CD4-positive, alpha-beta T cell treated with Interferon gamma for 1 hour (primary cell): ENCODE measurements at regions not wholly inside any gene's neighbourhood (a gene's known extent, or its start where the extent isn't known, plus 50 kb on each side); places are given as distances from the start of the nearest gene placed in this dataset.
A peak's percentile ranks its signal among the peaks of the same experiment; 100 is the strongest.
"Not testable (repeated sequence)": the region's sequence is repeated elsewhere in the genome, so short reads cannot be mapped to it uniquely, and the experiment has no call there.

Source experiments
- DNase-seq: peaks from one replicate; pipeline ENCODE4 v3.0.0-alpha.2; 2020

DNA sequence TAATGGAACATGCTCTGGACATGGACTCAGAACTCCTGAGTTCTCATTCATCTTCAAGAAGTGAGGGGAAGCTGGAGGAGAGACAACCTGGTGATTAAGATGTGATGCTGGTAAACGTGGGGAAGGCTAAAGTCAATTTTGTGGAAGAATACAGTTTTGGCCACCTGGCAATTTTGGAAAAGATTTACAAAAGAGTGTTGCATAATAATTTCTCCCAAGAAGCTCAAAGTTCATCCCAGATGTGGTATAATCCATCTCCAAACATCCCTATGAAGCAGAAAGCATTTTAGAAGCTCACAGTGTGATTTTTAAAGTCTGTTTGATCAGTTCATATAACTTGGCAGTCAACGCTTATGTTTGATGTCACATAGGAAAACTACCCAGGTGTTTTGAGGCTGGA lies 208.7 kb downstream of the LMX1A start:
- DNase-seq, result no peak

GRCh38 chr1:165144757-165145397 lies 211.6 kb downstream of the LMX1A start:
- DNase-seq, result peak; percentile 3

- no peak for DNase-seq
Observed at GRCh38 chr1:165143437-165144065, 213.0 kb downstream of the LMX1A start.

DNA sequence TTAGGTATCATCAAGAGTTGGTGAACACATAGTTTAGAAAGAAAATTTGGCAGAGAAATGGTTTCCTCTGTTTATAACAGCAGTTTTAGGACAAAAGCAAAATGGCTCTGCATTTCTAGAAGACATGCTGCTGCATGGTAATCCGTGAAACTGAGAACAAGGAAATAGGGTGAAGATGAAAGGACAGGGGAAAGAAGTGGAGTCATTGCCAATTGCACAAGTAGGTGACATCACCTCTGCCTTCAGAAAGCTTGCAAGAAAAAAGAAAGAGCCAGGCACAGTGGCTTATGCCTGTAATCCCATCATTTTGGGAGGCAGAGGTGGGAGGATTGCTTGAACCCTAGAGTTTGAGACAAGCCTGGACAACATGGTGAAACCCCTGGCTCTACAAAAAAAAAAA lies 217.6 kb downstream of the LMX1A start:
- DNase-seq, result no peak

- no peak for DNase-seq
Observed at GRCh38 chr1:165137551-165138316, 218.8 kb downstream of the LMX1A start.

DNA sequence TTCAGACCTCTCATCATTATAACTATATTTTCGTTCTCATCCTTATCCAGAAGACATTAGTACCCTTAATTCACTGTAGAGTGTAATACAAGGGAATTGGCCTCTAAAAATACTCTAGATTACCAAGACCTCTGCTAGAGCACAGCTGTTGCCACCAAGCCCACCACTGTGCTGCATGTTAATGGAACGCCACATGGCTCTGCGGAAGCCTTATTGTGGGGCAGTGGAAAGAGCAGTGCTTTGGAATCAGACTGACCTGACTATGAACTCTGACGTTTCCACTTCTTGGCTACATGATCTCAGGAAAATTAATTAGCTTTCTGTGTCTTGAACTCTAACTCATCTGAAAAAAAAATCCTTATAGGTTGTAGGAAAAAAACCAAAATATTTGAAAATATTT lies 222.1 kb downstream of the LMX1A start:
- DNase-seq, result no peak

GRCh38 chr1:165129568-165130164 lies 226.8 kb downstream of the LMX1A start:
- no peak for DNase-seq

DNA sequence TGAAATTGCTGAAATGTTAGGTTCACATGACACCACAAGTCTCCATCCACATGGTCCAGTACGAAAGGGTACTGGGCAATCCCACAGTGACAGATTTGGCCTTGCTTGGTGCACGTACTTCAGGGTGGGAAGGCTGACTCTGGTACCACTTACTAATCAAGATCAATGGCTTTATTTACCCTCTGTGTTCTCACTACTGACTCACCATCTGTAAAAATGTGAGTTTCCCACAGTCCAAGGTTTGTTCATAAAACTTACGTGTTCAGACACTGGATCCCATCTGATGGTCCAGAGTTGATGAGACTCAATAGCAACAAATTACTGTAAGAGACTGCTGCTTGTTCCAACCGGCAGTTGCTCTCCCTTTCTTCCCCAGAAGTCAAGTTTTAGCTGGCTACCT lies 231.7 kb downstream of the LMX1A start:
- no peak for DNase-seq

GRCh38 chr1:165119086-165119485 lies 237.4 kb downstream of the LMX1A start:
- no peak for DNase-seq

DNA sequence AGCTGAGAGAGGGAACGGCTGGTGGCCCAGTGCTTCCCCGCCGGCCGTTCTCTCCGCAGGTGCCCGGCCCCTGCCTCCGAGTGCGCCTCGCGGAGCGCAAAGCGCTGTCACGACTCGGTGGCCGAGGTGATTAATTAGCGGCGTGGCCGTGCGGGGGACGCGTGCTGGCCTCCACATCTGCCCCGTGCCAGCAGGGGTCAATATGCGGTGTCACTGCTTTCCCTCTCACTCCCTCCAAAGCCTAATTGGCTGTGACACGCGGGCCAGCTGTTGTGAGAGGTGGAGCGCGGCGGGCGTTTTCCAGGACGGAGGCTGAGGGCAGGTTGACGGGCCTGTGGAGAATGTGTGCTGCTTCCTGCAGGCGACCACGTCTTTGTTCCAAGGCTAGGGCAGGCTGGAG lies 239.0 kb downstream of the LMX1A start:
- DNase-seq, result no peak

- no peak for DNase-seq
Observed at GRCh38 chr1:165116732-165117131, 239.8 kb downstream of the LMX1A start.

GRCh38 chr1:165116171-165116570 lies 240.3 kb downstream of the LMX1A start:
- no peak for DNase-seq

- DNase-seq, result no peak
Observed at GRCh38 chr1:165114889-165115285, 241.6 kb downstream of the LMX1A start.

- DNase-seq, result no peak
Observed at GRCh38 chr1:165114022-165114888, 242.3 kb downstream of the LMX1A start.

GRCh38 chr1:165112260-165112659 lies 244.3 kb downstream of the LMX1A start:
- no peak for DNase-seq

DNA sequence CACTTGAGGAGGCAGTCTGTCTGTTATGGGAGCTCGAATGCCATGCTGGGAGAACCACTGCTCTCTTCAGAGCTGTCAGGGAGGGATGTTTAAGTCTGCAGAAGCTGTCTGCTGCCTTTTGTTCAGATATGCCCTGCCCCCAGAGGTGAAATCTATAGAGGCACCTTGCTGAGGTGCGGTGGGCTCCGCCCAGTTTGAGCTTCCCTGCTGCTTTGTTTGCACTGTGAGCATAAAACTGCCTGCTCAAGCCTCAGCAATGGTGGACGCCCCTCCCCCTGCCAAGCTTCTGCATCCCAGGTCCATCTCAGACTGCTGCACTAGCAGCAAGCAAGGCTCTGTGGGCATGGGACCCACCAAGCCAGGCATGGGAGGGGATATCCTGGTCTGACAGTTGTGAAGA lies 247.5 kb downstream of the LMX1A start:
- no peak for DNase-seq

DNA sequence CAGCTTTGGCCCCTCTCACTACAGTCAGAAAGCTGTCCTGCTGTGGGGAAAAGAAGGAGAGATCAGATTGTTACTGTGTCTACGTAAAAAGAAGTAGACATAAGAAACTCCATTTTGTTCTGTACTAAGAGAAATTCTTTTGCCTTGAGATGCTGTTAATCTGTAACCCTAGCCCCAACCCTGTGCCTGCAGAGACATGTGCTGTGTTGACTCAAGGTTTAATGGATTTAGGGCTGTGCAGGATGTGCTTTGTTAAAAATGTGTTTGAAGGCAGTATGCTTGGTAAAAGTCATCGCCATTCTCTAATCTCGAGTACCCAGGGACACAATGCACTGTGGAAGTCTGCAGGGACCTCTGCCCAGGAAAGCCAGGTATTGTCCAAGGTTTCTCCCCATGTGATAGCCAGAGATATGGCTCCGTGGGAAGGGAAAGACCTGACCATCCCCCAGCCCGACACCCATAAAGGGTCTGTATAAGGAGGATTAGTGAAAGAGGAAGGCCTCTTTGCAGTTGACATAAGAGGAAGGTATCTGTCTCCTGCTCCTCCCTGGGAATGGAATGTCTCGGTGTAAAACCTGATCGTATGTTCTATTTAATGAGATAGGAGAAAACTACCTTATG lies 263.9 kb downstream of the LMX1A start:
- not testable (repeated sequence) for DNase-seq

GRCh38 chr1:165080253-165080896 lies 276.1 kb downstream of the LMX1A start:
- DNase-seq, result no peak

DNA sequence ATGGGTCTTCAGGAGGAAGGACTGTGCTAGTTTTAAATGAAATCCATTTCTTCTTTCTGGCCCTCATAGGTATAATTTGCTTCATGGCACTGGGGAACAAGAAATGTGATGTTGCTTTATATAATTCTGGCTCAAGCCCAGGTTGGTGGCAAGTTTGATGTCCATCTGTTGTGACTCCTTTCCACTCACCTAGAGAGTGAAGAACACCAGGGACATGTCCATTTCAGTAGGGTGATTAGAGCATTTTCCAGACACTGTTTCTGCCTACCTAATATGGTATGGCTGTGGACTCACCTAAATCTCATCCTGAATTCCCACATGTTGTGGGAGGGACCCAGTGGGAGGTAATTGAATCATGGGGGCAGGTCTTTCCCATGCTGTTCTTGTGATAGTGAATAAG lies 278.1 kb downstream of the LMX1A start:
- DNase-seq, result no peak

- DNase-seq, result no peak
Observed at GRCh38 chr1:165075725-165076370, 280.7 kb downstream of the LMX1A start.
